RWPE1 (cell line): ENCODE measurements at regions not wholly inside any gene's neighbourhood (a gene's known extent, or its start where the extent isn't known, plus 50 kb on each side); places are given as distances from the start of the nearest gene placed in this dataset.
"Not testable (repeated sequence)": the region's sequence is repeated elsewhere in the genome, so short reads cannot be mapped to it uniquely, and the experiment has no call there.

Source experiments
- CTCF ChIA-PET: fragments of 350-600 bp; sonication (Branson Sonifier 250); formaldehyde crosslinking; extraction: SDS; loops from one replicate; lab custom pipeline; 2021; lab: Yijun Ruan, JAX
- POLR2A ChIA-PET: fragments of 400-600 bp; formaldehyde crosslinking; extraction: SDS; loops from one replicate; lab custom pipeline; 2020; ENCODE audit warnings: antibody characterized with exemption; ENCODE audit not compliant: low non-redundant PET; lab: Yijun Ruan, JAX
- DNase-seq: peaks from one replicate; pipeline ENCODE4 v3.0.0; 2012; ENCODE audit warnings: low spot score
- H3K27ac ChIP-seq: fragments of 450-650 bp; 2 replicates; pipeline ENCODE4 v1.5.1; 2017
- TF ChIP-seq, protein P1 (sequence below): fragments of 450-650 bp; conservative IDR thresholded peaks from 2 replicates; pipeline ENCODE4 v1.5.1; 2017; ENCODE audit warnings: low read depth, mild to moderate bottlenecking

DNA sequence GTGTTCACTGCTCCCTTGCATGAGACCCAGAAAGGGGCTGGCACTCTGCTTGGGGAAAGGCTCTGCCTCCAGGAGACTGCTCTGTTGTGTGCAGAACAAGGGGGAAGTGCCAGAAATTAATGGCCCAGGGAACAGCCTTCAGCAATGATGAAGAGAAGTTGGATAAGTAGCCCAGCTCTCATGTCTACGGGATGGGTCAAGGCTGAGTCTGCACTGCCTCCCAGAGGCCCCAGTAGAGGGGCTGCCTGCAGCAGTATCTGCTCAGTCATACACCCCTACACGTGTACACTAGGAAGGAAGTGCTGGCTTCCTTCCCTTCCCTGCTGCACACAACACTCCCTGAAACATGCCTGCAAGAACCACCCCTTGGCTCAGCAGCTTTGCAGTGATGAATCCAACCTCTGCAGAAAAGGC lies 54.6 kb upstream of the URI1 start:
- no peak overlapping the region for H3K27ac ChIP-seq
- ChIA-PET CTCF (no interaction called here), POLR2A (no interaction called here)
- TF ChIP-seq, protein P1, sequence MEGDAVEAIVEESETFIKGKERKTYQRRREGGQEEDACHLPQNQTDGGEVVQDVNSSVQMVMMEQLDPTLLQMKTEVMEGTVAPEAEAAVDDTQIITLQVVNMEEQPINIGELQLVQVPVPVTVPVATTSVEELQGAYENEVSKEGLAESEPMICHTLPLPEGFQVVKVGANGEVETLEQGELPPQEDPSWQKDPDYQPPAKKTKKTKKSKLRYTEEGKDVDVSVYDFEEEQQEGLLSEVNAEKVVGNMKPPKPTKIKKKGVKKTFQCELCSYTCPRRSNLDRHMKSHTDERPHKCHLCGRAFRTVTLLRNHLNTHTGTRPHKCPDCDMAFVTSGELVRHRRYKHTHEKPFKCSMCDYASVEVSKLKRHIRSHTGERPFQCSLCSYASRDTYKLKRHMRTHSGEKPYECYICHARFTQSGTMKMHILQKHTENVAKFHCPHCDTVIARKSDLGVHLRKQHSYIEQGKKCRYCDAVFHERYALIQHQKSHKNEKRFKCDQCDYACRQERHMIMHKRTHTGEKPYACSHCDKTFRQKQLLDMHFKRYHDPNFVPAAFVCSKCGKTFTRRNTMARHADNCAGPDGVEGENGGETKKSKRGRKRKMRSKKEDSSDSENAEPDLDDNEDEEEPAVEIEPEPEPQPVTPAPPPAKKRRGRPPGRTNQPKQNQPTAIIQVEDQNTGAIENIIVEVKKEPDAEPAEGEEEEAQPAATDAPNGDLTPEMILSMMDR = no peak
- DNase-seq = no peak

GRCh38 chr19:29888047-29888446 lies 54.0 kb upstream of the URI1 start:
- H3K27ac ChIP-seq, POLR2A ChIA-PET, DNase-seq: not testable (repeated sequence)
- CTCF ChIA-PET = interaction anchor here (0.6 kb wide), 1 partner anchor 47 kb away, joined by 3 read pairs; no protein-coding TSS in a partner anchor

DNA sequence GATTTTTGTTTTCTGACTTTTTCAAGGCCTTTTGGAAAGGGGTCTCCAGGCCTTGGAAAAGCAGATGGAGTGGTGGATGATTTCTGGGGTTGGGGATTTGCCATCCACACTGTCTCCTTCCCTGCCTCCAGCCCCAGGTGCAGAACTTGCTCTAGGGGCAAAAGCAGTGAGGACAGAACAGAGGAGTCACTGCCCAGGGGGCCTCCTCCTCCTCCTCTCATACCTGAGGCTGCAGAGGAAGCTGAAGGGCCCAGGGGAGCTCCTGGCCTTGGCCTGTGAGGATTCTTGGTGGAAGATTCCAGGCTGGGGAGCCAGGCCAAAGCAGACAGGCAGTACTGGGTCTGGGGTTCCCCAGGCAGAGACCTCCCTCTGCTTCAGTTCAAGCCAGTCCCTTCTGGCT lies 52.3 kb upstream of the URI1 start:
- TF ChIP-seq, protein P1 = no peak

DNA sequence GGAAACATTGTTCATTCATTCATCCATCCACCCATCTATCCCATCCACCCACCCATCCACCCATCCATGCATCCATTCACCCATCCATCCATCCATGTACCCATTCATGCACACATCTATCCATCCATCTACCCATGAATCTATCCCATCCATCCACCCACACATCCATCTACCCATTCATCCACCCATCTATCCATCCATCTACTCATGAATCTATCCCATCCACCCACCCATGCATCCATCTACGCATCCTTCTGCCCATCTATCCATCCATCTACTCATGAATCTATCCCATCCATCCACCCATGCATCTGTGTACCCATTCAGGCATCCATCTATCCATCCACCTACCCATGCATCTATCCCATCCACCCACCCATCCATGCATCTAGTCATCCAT lies 51.6 kb upstream of the URI1 start:
- ChIA-PET CTCF (interaction anchor here (0.6 kb wide), 1 partner anchor 751 kb away, joined by 3 read pairs; no protein-coding TSS in a partner anchor), POLR2A (no interaction called here)
- H3K27ac ChIP-seq = no peak overlapping the region
- no peak for DNase-seq
- TF ChIP-seq, protein P1 = no peak

More for the DNA sequence above, 52.3 kb upstream of the URI1 start:
- DNase-seq = no peak
- no peak overlapping the region for H3K27ac ChIP-seq
- ChIA-PET CTCF (interaction anchor here (0.6 kb wide), 1 partner anchor 751 kb away, joined by 3 read pairs; no protein-coding TSS in a partner anchor), POLR2A (no interaction called here)
